ENCODE measurements at regions not wholly inside any gene's neighbourhood (a gene's known extent, or its start where the extent isn't known, plus 50 kb on each side); places are given as distances from the start of the nearest gene placed in this dataset.

GRCh38 chr1:60981357-60981756 lies 101.0 kb upstream of the NFIA start:
- no peak overlapping the region for H3K4me2 ChIP-seq (ENCODE audit: low read length)
- H3K27me3 ChIP-seq (ENCODE audit: control insufficient read depth, low read length), result peaks cover 6% of the 10 kb centered on the region; the same call in 1 of the 2 replicates
- H3K4me1 ChIP-seq (ENCODE audit: control insufficient read depth, low read length), result no peaks in the 10 kb centered on the region
- H3K9me3 ChIP-seq (ENCODE audit: control insufficient read depth, insufficient read depth, low read length), result no peaks in the 10 kb centered on the region
- no peaks in the 10 kb centered on the region for H3K79me2 ChIP-seq (ENCODE audit: control insufficient read depth, low read length)
- H3F3A ChIP-seq (ENCODE audit: control insufficient read depth, insufficient read depth), result no peaks in the 10 kb centered on the region
- H3K4me3 ChIP-seq (ENCODE audit: low read length), result no peak overlapping the region
- no peaks in the 10 kb centered on the region for H3K9me2 ChIP-seq (replicated peaks; ENCODE audit: control insufficient read depth, low read length)
- TF ChIP-seq EZH2phosphoT487 (IDR thresholded peaks at IDR 0.05; ENCODE audit: borderline replicate concordance, low read length) (no peak), CTCF (IDR thresholded peaks at IDR 0.05; ENCODE audit: low read depth, low read length, poor library complexity, severe bottlenecking) (no peak)
- H3K36me3 ChIP-seq (ENCODE audit: control insufficient read depth, low read length), result no peaks in the 10 kb centered on the region
- no peak overlapping the region for H3K27ac ChIP-seq (ENCODE audit: low read depth, low read length)
- H4K20me1 ChIP-seq (ENCODE audit: control insufficient read depth, insufficient read depth, low read depth, low read length), result no peaks in the 10 kb centered on the region

GRCh38 chr1:60978421-60979357 lies 103.7 kb upstream of the NFIA start:
- Histone ChIP-seq H3K9me2 (replicated peaks; ENCODE audit: control insufficient read depth, low read length) (no peaks in the 10 kb centered on the region), H3K4me1 (ENCODE audit: control insufficient read depth, low read length) (no peaks in the 10 kb centered on the region), H3F3A (ENCODE audit: control insufficient read depth, insufficient read depth) (no peaks in the 10 kb centered on the region), H3K9me3 (ENCODE audit: control insufficient read depth, insufficient read depth, low read length) (no peaks in the 10 kb centered on the region), H3K36me3 (ENCODE audit: control insufficient read depth, low read length) (no peaks in the 10 kb centered on the region), H3K79me2 (ENCODE audit: control insufficient read depth, low read length) (no peaks in the 10 kb centered on the region), H3K4me3 (ENCODE audit: low read length) (no peak overlapping the region), H4K20me1 (ENCODE audit: control insufficient read depth, insufficient read depth, low read depth, low read length) (no peaks in the 10 kb centered on the region), H3K4me2 (ENCODE audit: low read length) (no peak overlapping the region), H3K27ac (ENCODE audit: low read depth, low read length) (no peak overlapping the region), H3K27me3 (ENCODE audit: control insufficient read depth, low read length) (peaks cover 24% of the 10 kb centered on the region)
- TF ChIP-seq EZH2phosphoT487 (IDR thresholded peaks at IDR 0.05; ENCODE audit: borderline replicate concordance, low read length) (no peak), CTCF (IDR thresholded peaks at IDR 0.05; ENCODE audit: low read depth, low read length, poor library complexity, severe bottlenecking) (peak; percentile 84)

GRCh38 chr1:60977661-60978060 lies 104.7 kb upstream of the NFIA start:
- no peak overlapping the region for H3K27ac ChIP-seq (ENCODE audit: low read depth, low read length)
- H3K4me1 ChIP-seq (ENCODE audit: control insufficient read depth, low read length), result no peaks in the 10 kb centered on the region
- H3F3A ChIP-seq (ENCODE audit: control insufficient read depth, insufficient read depth), result no peaks in the 10 kb centered on the region
- H3K4me3 ChIP-seq (ENCODE audit: low read length), result no peak overlapping the region
- TF ChIP-seq CTCF (IDR thresholded peaks at IDR 0.05; ENCODE audit: low read depth, low read length, poor library complexity, severe bottlenecking) (no peak), EZH2phosphoT487 (IDR thresholded peaks at IDR 0.05; ENCODE audit: borderline replicate concordance, low read length) (no peak)
- no peaks in the 10 kb centered on the region for H3K9me2 ChIP-seq (replicated peaks; ENCODE audit: control insufficient read depth, low read length)
- H3K9me3 ChIP-seq (ENCODE audit: control insufficient read depth, insufficient read depth, low read length), result no peaks in the 10 kb centered on the region
- no peaks in the 10 kb centered on the region for H3K36me3 ChIP-seq (ENCODE audit: control insufficient read depth, low read length)
- no peak overlapping the region for H3K4me2 ChIP-seq (ENCODE audit: low read length)
- H4K20me1 ChIP-seq (ENCODE audit: control insufficient read depth, insufficient read depth, low read depth, low read length), result no peaks in the 10 kb centered on the region
- H3K79me2 ChIP-seq (ENCODE audit: control insufficient read depth, low read length), result no peaks in the 10 kb centered on the region
- peaks cover 33% of the 10 kb centered on the region for H3K27me3 ChIP-seq (ENCODE audit: control insufficient read depth, low read length)

Measured in DOHH2 (cell line).